ENCODE measurements at regions not wholly inside any gene's neighbourhood (a gene's known extent, or its start where the extent isn't known, plus 50 kb on each side); places are given as distances from the start of the nearest gene placed in this dataset.

GRCh38 chr4:100880011-100880410 lies 362.2 kb upstream of the EMCN start:
- no peak overlapping the region for H4K91ac ChIP-seq (ENCODE audit: insufficient read length, low read depth, low read length)
- no peaks in the 10 kb centered on the region for H3K9me3 ChIP-seq (ENCODE audit: control insufficient read depth, low read depth, low read length)
- no peak overlapping the region for H3K27ac Mint-ChIP-seq
- H2BK5ac ChIP-seq (ENCODE audit: insufficient read length, low read length), result no peak overlapping the region
- no peaks in the 10 kb centered on the region for H4K20me1 ChIP-seq (ENCODE audit: control insufficient read depth, insufficient read depth, insufficient read length)
- DNase-seq, result no peak
- no peaks in the 10 kb centered on the region for H3K23me2 ChIP-seq (ENCODE audit: insufficient read length, low read depth, low read length, poor library complexity, severe bottlenecking)
- no peak overlapping the region for H3K4ac ChIP-seq (ENCODE audit: low read depth, low read length)
- no peak overlapping the region for H3K18ac ChIP-seq (ENCODE audit: insufficient read length, low read depth, low read length)
- H3K56ac ChIP-seq (ENCODE audit: insufficient read length, low read depth, low read length), result no peak overlapping the region
- no peak overlapping the region for H2BK20ac ChIP-seq (ENCODE audit: low read depth, low read length, poor library complexity, severe bottlenecking)
- no peaks in the 10 kb centered on the region for H3K4me1 ChIP-seq (ENCODE audit: insufficient read depth, low read length)
- TF ChIP-seq, protein P1, sequence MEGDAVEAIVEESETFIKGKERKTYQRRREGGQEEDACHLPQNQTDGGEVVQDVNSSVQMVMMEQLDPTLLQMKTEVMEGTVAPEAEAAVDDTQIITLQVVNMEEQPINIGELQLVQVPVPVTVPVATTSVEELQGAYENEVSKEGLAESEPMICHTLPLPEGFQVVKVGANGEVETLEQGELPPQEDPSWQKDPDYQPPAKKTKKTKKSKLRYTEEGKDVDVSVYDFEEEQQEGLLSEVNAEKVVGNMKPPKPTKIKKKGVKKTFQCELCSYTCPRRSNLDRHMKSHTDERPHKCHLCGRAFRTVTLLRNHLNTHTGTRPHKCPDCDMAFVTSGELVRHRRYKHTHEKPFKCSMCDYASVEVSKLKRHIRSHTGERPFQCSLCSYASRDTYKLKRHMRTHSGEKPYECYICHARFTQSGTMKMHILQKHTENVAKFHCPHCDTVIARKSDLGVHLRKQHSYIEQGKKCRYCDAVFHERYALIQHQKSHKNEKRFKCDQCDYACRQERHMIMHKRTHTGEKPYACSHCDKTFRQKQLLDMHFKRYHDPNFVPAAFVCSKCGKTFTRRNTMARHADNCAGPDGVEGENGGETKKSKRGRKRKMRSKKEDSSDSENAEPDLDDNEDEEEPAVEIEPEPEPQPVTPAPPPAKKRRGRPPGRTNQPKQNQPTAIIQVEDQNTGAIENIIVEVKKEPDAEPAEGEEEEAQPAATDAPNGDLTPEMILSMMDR (conservative IDR thresholded peaks at IDR 0.05), result no peak
- no CpG with 5 or more reads among the region's 1 CpG for WGBS (ENCODE audit: extremely low coverage, insufficient read length, low lambda C conversion rate)
- H3K27me3 Mint-ChIP-seq (ENCODE audit: low read depth), result no peaks in the 10 kb centered on the region
- no peaks in the 10 kb centered on the region; a peak in 1 of 5 replicates for H3K9me3 Mint-ChIP-seq
- no peak overlapping the region for H2BK120ac ChIP-seq (ENCODE audit: low read depth, low read length, poor library complexity, severe bottlenecking)
- no peak overlapping the region for H4K5ac ChIP-seq (ENCODE audit: insufficient read length, low read depth, low read length)
- no peaks in the 10 kb centered on the region for H3K27me3 ChIP-seq (ENCODE audit: insufficient read depth, low read length)
- no peaks in the 10 kb centered on the region for H3K36me3 Mint-ChIP-seq (ENCODE audit: insufficient read depth in 1 of 3, low read depth in 3 of 3)
- peaks cover 2 to 5% of the 10 kb centered on the region in 2 experiments; a peak in 3 of 4 replicates for H3K4me1 Mint-ChIP-seq
- no peak overlapping the region for H2AK5ac ChIP-seq (ENCODE audit: insufficient read length, low read length)
- H3K9ac ChIP-seq (ENCODE audit: extremely low read depth, insufficient read length, low read length), result no peak overlapping the region
- no peak overlapping the region for H3K14ac ChIP-seq (ENCODE audit: insufficient read depth, low read length)
- no peak overlapping the region for H2BK12ac ChIP-seq (ENCODE audit: insufficient read length, low read depth, low read length)
- no peak overlapping the region for H3K23ac ChIP-seq (ENCODE audit: insufficient read length, low read depth, low read length)
- no peak overlapping the region for H3T11ph ChIP-seq (ENCODE audit: low read length)
- H4K8ac ChIP-seq (replicated peaks; ENCODE audit: insufficient read length, low read depth, low read length), result no peak overlapping the region
- no peak overlapping the region for H3K4me3 Mint-ChIP-seq
- H3K79me2 ChIP-seq (ENCODE audit: insufficient read depth, low read length), result no peaks in the 10 kb centered on the region
- H3K4me2 ChIP-seq (ENCODE audit: insufficient read depth, insufficient read length, low read length), result no peak overlapping the region
- no peak overlapping the region for H3K27ac ChIP-seq (ENCODE audit: insufficient read length, low read depth, low read length)
- no peaks in the 10 kb centered on the region for H3K79me1 ChIP-seq (ENCODE audit: insufficient read depth, low read depth, low read length, poor library complexity, severe bottlenecking)
- no peak overlapping the region for H2AFZ ChIP-seq (ENCODE audit: low read length)
- H2BK15ac ChIP-seq (ENCODE audit: low read depth, low read length), result no peak overlapping the region

Data from H9 (cell line).